Left ventricle myocardium inferior (tissue), 1 donor: ENCODE measurements at regions not wholly inside any gene's neighbourhood (a gene's known extent, or its start where the extent isn't known, plus 50 kb on each side); places are given as distances from the start of the nearest gene placed in this dataset.
"Not testable (repeated sequence)": the region's sequence is repeated elsewhere in the genome, so short reads cannot be mapped to it uniquely, and the experiment has no call there.

Experiments used
- DNase-seq: peaks from one replicate; pipeline ENCODE4 v3.0.0-alpha.2; 2020
- H3K27ac ChIP-seq: fragments of 200-600 bp; replicated peaks from 2 replicates; pipeline ENCODE4 v1.8.0; 2021
- H3K27me3 ChIP-seq: fragments of 200-600 bp; 2 replicates; pipeline ENCODE4 v1.8.0; 2021; ENCODE audit warnings: low read depth
- H3K36me3 ChIP-seq: fragments of 200-600 bp; 2 replicates; pipeline ENCODE4 v1.8.0; 2021
- H3K4me1 ChIP-seq: fragments of 200-600 bp; 2 replicates; pipeline ENCODE4 v1.8.0; 2021
- H3K4me3 ChIP-seq: fragments of 200-600 bp; 2 replicates; pipeline ENCODE4 v1.8.0; 2021; ENCODE audit warnings: mild to moderate bottlenecking, moderate library complexity
- H3K9me3 ChIP-seq: fragments of 200-600 bp; replicated peaks from 2 replicates; pipeline ENCODE4 v1.8.0; 2021
- CTCF ChIP-seq: fragments of 200-600 bp; IDR thresholded peaks from 2 replicates; pipeline ENCODE4 v1.8.0; 2021; ENCODE audit warnings: antibody characterized with exemption, mild to moderate bottlenecking, borderline replicate concordance
- intact Hi-C: fragments of 100-400 bp; cut with micrococcal nuclease; formaldehyde crosslinking; loops from one replicate; pipeline ENCODE4 v1.11.0; 2022
- donor health status: DM: no; HTN: yes; CAD: no; lungs with severe emphysema.

- H3K36me3 ChIP-seq: no peaks in the 10 kb centered on the region
- TF ChIP-seq CTCF: no peak
- H3K9me3 ChIP-seq: no peaks in the 10 kb centered on the region
- H3K27ac ChIP-seq: no peak overlapping the region
- no peak overlapping the region for H3K4me3 ChIP-seq
- intact Hi-C loops: no loop called here
- H3K4me1 ChIP-seq: no peaks in the 10 kb centered on the region
- H3K27me3 ChIP-seq: peaks cover 45% of the 10 kb centered on the region
- no peak for DNase-seq
These were observed 301.8 kb downstream of the MED10 start for GRCh38 chr5:6076341-6077239.

GRCh38 chr5:6072488-6072887 lies 305.9 kb downstream of the MED10 start:
- H3K4me3 ChIP-seq, H3K9me3 ChIP-seq, DNase-seq, H3K27ac ChIP-seq, H3K36me3 ChIP-seq, H3K4me1 ChIP-seq, intact Hi-C loops: not testable (repeated sequence)
- H3K27me3 ChIP-seq: peaks cover 43% of the 10 kb centered on the region

- H3K4me3 ChIP-seq: no peak overlapping the region
- DNase-seq: no peak
- TF ChIP-seq CTCF: no peak
- H3K36me3 ChIP-seq: no peaks in the 10 kb centered on the region
- peaks cover 24% of the 10 kb centered on the region for H3K27me3 ChIP-seq
- H3K27ac ChIP-seq: no peak overlapping the region
- no peaks in the 10 kb centered on the region for H3K9me3 ChIP-seq
- no peaks in the 10 kb centered on the region for H3K4me1 ChIP-seq
- intact Hi-C loops: no loop called here
These were observed 308.7 kb downstream of the MED10 start for GRCh38 chr5:6069496-6070185.

GRCh38 chr5:6066016-6066415 lies 312.3 kb downstream of the MED10 start:
- intact Hi-C loops: no loop called here
- Histone ChIP-seq H3K36me3 (no peaks in the 10 kb centered on the region), H3K4me3 (no peak overlapping the region), H3K4me1 (no peaks in the 10 kb centered on the region), H3K27ac (no peak overlapping the region), H3K27me3 (peaks cover 14% of the 10 kb centered on the region), H3K9me3 (no peaks in the 10 kb centered on the region)
- DNase-seq: no peak
- TF ChIP-seq CTCF: no peak

GRCh38 chr5:6059137-6059800 lies 319.1 kb downstream of the MED10 start:
- H3K27me3 ChIP-seq: peaks cover 23% of the 10 kb centered on the region
- TF ChIP-seq CTCF: no peak
- intact Hi-C loops: no loop called here
- no peaks in the 10 kb centered on the region for H3K9me3 ChIP-seq
- H3K4me1 ChIP-seq: no peaks in the 10 kb centered on the region
- no peaks in the 10 kb centered on the region for H3K36me3 ChIP-seq
- H3K4me3 ChIP-seq: no peak overlapping the region
- no peak for DNase-seq
- H3K27ac ChIP-seq: no peak overlapping the region
